Kidney (tissue), 13 donors: ENCODE measurements at regions not wholly inside any gene's neighbourhood (a gene's known extent, or its start where the extent isn't known, plus 50 kb on each side); places are given as distances from the start of the nearest gene placed in this dataset.
A peak's percentile ranks its signal among the peaks of the same experiment; 100 is the strongest.
"Not testable (repeated sequence)": the region's sequence is repeated elsewhere in the genome, so short reads cannot be mapped to it uniquely, and the experiment has no call there.

Experiments used
- DNase-seq, 5 donors: peaks; one replicate each; pipeline ENCODE4 v3.0.0-alpha.2; 2013 to 2020
- FAIRE-seq: peaks from 2 replicates; lab custom pipeline; 2012; peaks lifted over from hg19 to GRCh38; lab: Jason Lieb, UNC
- H3K27ac ChIP-seq, 2 donors: one replicate each; pipeline ENCODE4 v1.7.0; 2013; ENCODE audit warnings: low read depth in 2 of 2, low read length in 2 of 2, inconsistent platforms in 1 of 2
- H3K27me3 ChIP-seq: one replicate; pipeline ENCODE4 v1.7.1; 2013; ENCODE audit warnings: low read length, inconsistent platforms; ENCODE audit not compliant: control insufficient read depth, insufficient read depth
- H3K36me3 ChIP-seq, 3 donors: one replicate each; pipeline versions ENCODE4 v1.7.0 to v1.7.1; 2013; ENCODE audit warnings: low read length in 3 of 3, control low read depth in 1 of 3, inconsistent platforms in 1 of 3; ENCODE audit not compliant: insufficient read depth in 3 of 3, control insufficient read depth in 2 of 3
- H3K4me1 ChIP-seq, 3 donors: one replicate each; pipeline versions ENCODE4 v1.7.0 to v1.7.1; 2013; ENCODE audit warnings: low read length in 3 of 3, inconsistent platforms in 1 of 3, low read depth in 1 of 3; ENCODE audit not compliant: control insufficient read depth in 2 of 3, insufficient read depth in 2 of 3
- H3K4me3 ChIP-seq, 3 donors: one replicate each; pipeline versions ENCODE4 v1.7.0 to v1.8.1; 2013; ENCODE audit warnings: low read length in 3 of 3, control low read depth in 1 of 3, inconsistent platforms in 1 of 3
- H3K9ac ChIP-seq, 3 donors: one replicate each; pipeline versions ENCODE4 v1.7.0 to v1.7.1; 2013; ENCODE audit warnings: low read length in 3 of 3, control low read depth in 1 of 3, inconsistent platforms in 1 of 3
- H3K9me3 ChIP-seq, 3 donors: one replicate each; pipeline versions ENCODE4 v1.7.0 to v1.7.1; 2013; ENCODE audit warnings: low read length in 3 of 3, control low read depth in 1 of 3, inconsistent platforms in 1 of 3; ENCODE audit not compliant: control insufficient read depth in 2 of 3, insufficient read depth in 1 of 3
- CTCF ChIP-seq: IDR thresholded peaks from 3 replicates; pipeline ENCODE4 v1.5.1; 2012; ENCODE audit warnings: mild to moderate bottlenecking, moderate library complexity, borderline replicate concordance; ENCODE audit not compliant: insufficient read depth; ENCODE audit errors: extremely low read depth
- intact Hi-C: fragments of 100-400 bp; cut with DNase I; formaldehyde crosslinking; loops from one replicate; pipeline ENCODE4 v1.11.1; 2022
- donor health status: control.
- donor health status: control.
- donor health status: control.
- donor health status: control.
- donor health status: control.
- donor health status: DM: yes; HTN: yes; CAD: no.
- donor health status: Normal renal cell carcinoma (clear cell type).

DNA sequence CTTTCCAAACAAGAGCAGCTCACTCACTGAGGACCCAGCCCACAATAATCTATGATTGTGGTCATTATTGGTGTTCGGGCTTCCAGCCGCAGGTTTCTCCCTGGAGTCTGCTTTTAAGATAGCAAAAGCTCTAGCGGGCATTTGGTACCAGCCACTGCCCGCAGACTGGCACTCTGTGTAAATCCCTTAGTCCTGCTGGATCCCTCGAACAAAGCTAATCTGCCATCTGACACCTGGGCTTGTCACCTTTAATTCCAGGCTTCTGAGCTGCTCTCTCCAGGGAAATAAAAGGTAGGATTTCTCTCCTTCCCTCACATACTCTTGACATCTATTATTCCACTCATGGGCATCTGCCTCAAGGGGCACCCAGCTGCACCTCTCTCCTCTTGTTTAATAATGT lies 158.7 kb downstream of the PDCD6IP start:
- Histone ChIP-seq H3K27ac (no peak overlapping the region), H3K4me1 (no peaks in the 10 kb centered on the region), H3K9ac (no peak overlapping the region), H3K27me3 (no peaks in the 10 kb centered on the region), H3K36me3 (no peaks in the 10 kb centered on the region), H3K9me3 (no peaks in the 10 kb centered on the region), H3K4me3 (no peak overlapping the region)
- FAIRE-seq (no peak), DNase-seq (peak in 1 of 5 donors; percentile 13)
- intact Hi-C loops, result no loop called here
- TF ChIP-seq CTCF, result no peak

DNA sequence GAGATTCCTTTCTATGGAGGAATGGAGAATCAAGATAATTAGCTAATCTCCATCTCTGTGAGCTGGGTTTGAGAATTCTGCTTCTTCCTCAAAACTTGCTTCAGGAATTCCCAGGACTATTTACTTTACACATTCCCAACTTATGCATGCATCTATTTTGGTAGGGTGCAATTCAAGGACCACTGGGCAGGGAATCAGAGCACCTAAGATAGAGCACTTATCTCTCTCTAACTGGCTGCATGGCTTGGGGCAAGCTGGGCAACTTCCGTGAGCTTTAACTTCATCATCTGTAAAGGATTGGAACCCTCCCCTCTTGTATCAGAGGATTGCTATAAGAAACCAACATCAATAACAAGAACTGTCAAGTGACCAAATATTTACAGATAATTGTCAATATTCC lies 160.2 kb downstream of the PDCD6IP start:
- no peak overlapping the region for H3K4me3 ChIP-seq
- FAIRE-seq (no peak), DNase-seq (no peak)
- H3K36me3 ChIP-seq, result no peaks in the 10 kb centered on the region
- H3K27me3 ChIP-seq, result no peaks in the 10 kb centered on the region
- no peak overlapping the region for H3K9ac ChIP-seq
- H3K27ac ChIP-seq, result no peak overlapping the region
- H3K4me1 ChIP-seq, result no peaks in the 10 kb centered on the region
- intact Hi-C loops, result no loop called here
- TF ChIP-seq CTCF, result no peak
- H3K9me3 ChIP-seq, result no peaks in the 10 kb centered on the region

GRCh38 chr3:33962396-33962795 lies 164.0 kb downstream of the PDCD6IP start:
- H3K27ac ChIP-seq, result no peak overlapping the region
- no peaks in the 10 kb centered on the region for H3K4me1 ChIP-seq
- H3K36me3 ChIP-seq, result no peaks in the 10 kb centered on the region
- no peak overlapping the region for H3K4me3 ChIP-seq
- no peak for DNase-seq
- no peak overlapping the region for H3K9ac ChIP-seq
- TF ChIP-seq CTCF, result no peak
- H3K27me3 ChIP-seq, result no peaks in the 10 kb centered on the region
- no peak for FAIRE-seq
- H3K9me3 ChIP-seq, result peaks cover 0 to 6% (median 0%) of the 10 kb centered on the region in 3 donors
- intact Hi-C loops, result no loop called here

GRCh38 chr3:33970180-33970579 lies 171.8 kb downstream of the PDCD6IP start:
- intact Hi-C loops, result not testable (repeated sequence)

More at GRCh38 chr3:33970180-33970579, 171.8 kb downstream of the PDCD6IP start:
- not testable (repeated sequence) for H3K4me1 ChIP-seq, H3K4me3 ChIP-seq, H3K9me3 ChIP-seq, FAIRE-seq, H3K27ac ChIP-seq, H3K27me3 ChIP-seq, H3K36me3 ChIP-seq, H3K9ac ChIP-seq, DNase-seq
